Middle frontal gyrus (tissue), 1 donor: ENCODE measurements at regions not wholly inside any gene's neighbourhood (a gene's known extent, or its start where the extent isn't known, plus 50 kb on each side); places are given as distances from the start of the nearest gene placed in this dataset.
"Not testable (repeated sequence)": the region's sequence is repeated elsewhere in the genome, so short reads cannot be mapped to it uniquely, and the experiment has no call there.

ENCODE experiments used
- DNase-seq: peaks from one replicate; pipeline ENCODE4 v3.0.0-alpha.2; 2015; ENCODE audit warnings: low spot score; ENCODE audit errors: extremely low spot score

DNA sequence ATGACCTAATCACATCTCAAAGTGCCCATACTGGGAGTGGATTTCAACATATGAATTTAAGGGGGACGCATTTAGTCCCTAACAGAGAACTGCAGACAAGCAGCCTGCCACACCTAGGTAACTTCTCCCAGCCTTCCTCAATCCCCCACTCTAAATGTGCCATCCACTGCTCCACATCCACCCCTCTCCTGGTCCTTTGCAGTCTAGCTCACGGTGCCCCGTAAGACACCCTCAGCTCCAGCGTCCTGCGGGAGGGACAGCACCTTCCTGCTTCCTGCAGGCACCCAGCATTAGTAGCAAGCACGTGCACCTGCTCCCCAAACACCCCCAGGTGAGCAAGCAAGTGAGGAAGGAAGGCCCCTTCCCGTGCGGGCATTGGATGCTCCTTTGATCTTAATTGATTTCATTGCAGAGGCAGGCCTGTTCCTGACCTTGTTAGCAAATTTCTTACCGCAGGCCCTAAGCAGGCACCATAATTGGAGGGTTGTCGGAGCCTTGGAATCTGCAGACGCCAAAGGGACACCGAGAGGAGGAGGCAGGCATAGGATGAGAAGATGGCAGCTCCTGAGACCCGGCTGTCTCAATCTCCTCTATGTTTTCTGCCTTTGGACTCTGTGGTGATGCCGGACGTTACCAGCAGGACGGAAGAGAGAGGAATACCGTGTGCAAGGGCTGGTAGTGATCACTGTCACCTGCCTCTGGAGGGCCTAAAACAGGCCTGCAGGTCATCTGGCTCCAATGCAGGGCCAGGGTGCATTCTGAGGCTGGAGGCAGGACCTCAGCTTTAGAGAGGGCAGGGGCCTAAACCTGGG is 75.8 kb upstream of the CHST15 start:
- no peak for DNase-seq

GRCh38 chr10:124168581-124168980 is 75.2 kb upstream of the CHST15 start:
- DNase-seq = no peak

DNA sequence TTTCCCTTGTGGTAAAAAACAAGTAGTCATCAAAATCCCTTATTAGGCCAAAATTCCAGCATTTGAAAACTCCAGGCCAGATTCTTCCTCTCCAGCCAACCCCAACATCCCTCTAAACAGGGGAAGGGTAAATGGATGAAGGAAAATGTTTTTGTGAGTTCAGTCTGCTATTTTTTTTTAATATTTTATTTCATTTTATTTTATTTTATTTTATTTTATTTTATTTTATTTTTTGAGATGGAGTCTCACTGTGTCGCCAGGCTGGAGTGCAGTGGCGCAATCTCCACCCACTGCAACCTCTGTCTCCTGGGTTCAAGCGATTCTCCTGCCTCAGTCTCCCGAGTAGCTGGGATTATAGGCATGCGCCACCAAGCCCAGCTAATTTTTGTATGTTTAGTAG is 74.5 kb upstream of the CHST15 start:
- not testable (repeated sequence) for DNase-seq

DNA sequence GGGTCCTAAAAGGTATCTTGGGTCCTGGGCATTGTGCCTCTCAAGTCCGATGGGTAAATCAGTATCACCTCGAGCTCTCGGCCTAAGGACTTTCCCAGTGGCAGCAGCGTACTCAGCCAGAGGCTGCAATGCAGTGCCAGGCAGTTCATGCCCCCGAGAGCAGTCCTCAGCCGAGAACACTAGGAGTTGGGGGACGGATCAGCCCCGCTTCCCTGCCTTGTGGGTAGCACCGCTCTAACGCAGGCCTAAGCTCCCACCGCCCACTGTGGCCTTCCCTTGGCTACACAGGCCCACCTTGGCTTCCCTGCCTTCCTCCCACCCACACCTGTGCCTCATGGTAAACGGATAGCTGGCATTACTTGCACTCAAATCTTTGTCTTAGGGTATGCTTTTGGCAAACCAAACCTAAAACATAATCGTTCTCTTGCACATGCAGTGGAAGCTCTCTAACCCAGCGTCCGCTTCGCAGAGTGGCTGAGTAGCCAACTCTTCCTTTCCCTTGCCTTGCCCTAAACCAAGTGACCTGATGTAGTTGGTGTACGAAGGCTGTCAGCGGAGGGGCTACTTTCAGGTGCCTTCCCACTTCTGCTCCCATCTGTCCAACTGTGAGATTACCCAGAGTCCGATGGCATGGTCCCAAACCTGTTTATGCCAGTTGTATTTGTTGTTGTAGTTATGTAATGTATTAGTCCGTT is 73.2 kb upstream of the CHST15 start:
- DNase-seq = no peak

- no peak for DNase-seq
Measured at GRCh38 chr10:124165827-124166226, 72.4 kb upstream of the CHST15 start.

- DNase-seq = no peak
Measured at GRCh38 chr10:124165311-124165710, 71.9 kb upstream of the CHST15 start.

GRCh38 chr10:124164264-124164663 is 70.9 kb upstream of the CHST15 start:
- DNase-seq = no peak

DNA sequence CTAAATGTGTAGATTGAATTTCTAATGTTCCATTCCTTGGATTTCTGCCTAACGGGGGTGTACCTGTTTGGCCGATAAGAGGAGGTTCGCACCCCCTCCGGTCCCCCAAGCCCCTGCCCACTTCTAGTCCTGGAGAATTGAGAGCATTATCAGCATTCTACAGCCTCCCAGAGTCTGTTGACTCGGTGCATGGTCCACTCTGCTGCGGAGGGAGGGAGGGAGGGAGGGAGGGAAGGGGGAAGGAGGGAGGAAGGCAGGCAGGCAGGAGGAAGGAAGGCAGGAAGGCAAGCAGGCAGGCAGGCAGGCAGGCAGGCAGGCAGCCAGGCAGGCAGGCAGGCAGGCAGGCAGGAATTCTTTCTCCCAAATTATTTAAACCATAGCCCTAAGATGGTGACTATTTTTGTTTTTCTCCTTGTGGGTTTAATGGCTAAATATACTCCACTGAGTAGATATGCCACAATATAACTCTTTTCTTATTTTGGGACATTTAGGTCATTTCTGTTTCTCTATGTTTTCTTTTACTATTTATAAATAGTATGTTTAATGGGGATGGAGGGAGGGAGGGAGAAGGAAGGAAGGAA is 69.5 kb upstream of the CHST15 start:
- no peak for DNase-seq

- DNase-seq = no peak
Measured at GRCh38 chr10:124162136-124162535, 68.7 kb upstream of the CHST15 start.

DNA sequence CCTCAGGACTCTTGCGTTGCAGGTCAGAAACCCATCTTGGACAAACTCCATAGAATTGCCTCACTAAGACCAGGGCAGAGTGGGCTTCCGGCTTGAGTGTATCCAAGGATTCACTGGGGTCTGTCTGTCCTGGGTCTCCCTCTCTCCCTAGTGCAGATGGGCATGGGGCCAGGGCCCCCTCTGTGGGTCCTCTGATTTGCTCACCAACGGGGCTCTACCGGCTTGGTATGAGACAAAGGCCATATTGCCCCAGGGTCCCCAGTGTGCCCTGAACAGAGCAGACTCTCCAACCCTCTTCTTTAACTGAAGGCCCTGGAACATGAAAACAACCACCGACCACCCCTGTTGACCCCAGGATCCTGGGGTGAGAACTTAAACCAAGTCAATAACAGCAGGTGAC is 68.2 kb upstream of the CHST15 start:
- no peak for DNase-seq

DNA sequence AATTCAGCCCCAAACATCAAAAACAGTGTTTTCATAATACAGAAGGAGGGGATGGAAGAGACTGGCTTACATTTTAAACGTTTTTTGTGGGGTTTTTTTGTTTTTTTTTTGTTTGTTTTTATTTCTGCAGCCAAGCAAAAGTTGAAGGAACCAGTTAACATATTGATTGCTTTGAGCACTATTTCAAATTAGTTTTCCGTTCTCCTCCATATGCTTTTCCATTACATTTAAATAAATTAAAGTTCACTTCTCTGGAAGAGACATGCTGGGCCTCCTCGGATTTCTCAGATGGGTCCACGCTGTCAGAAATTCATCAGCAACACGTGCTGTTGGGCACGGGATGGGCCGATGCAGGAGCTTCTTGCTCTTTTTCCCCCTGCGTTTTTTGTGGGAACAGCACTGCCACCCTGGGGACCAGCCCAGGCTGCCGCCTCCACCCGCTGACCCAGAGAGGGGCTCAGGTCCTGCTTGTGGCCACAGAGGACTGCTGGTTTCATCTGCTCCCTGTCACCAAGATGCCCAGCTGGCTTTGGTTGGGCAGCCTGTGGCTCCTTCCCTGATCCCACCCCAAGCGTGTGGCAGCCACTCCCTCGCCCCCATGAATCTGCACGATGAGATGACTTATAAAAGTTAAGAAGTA is 67.7 kb upstream of the CHST15 start:
- no peak for DNase-seq

DNA sequence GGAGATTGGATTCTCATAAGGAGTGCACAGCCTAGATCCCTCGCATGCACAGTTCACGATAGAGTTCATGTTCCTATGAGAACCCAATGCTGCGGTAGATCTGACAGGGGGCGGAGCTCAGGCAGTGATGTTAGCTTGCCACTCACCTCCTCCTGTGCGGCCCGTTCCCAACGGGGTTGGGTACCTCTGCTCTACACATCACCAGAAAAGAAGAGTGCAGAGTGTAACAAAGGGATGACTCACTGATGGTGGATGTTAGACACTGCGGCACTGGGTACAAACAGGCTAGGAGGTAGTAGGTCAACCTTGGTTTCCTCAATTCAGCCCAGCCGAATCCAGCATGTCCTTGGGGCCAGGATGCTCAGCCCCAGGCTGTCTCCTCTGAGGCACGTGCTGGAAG is 66.8 kb upstream of the CHST15 start:
- DNase-seq = no peak

GRCh38 chr10:124159153-124159552 is 65.8 kb upstream of the CHST15 start:
- no peak for DNase-seq

GRCh38 chr10:124158592-124158991 is 65.2 kb upstream of the CHST15 start:
- no peak for DNase-seq

DNA sequence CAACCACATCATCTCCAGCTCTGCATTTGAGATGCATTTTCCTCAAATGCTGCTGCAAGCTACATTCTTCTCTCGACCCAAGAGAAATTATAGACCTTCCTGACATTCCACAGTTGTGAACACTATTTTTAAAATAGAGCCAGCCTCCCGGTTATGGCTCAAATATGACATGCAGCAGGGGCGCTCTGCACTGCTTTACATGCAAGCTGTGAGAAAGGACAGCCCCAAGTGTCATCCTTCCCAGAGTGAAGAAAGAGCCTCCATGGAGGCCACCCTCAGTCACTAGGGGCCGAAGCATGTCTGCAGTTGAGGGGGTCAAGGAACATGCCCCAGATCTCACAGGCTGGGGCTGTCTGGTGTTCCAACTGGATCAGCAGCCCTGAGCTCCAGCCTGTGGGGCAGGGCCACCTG is 63.9 kb upstream of the CHST15 start:
- no peak for DNase-seq

DNA sequence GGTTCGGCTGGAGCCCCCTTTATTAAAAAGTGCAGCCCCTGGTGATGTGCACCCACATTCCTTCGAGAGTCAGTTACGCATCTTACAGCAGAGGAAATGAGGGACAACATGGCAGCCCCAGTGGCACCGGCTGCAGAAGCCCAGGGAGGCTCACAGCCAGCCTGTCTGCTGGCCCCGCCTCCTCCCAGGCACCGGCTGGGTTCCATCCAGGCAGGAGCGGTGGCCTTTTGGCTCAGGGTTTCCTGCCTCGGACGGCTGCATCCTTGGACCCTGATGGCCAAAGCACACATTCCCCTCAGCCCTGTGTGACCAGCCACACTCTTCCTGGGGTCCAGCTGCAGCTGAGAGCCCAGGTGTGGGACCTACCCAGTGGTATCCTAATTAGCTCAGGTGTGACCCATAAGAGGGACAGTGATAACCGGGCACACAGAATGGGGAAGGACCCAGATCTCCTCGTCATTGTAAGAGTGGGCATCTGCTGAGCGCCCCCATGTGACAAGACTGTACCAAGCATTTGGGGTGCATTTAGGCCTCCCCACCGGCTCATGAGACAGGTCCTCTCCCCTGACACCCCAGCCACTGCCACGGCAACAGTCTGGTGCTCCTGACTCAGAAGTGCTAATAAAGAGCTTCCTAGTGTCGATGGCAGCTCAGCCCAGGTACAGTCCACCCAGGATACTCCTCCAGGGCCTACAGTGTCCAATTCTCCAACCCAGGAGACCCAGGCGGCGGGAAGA is 63.3 kb upstream of the CHST15 start:
- DNase-seq = no peak

DNA sequence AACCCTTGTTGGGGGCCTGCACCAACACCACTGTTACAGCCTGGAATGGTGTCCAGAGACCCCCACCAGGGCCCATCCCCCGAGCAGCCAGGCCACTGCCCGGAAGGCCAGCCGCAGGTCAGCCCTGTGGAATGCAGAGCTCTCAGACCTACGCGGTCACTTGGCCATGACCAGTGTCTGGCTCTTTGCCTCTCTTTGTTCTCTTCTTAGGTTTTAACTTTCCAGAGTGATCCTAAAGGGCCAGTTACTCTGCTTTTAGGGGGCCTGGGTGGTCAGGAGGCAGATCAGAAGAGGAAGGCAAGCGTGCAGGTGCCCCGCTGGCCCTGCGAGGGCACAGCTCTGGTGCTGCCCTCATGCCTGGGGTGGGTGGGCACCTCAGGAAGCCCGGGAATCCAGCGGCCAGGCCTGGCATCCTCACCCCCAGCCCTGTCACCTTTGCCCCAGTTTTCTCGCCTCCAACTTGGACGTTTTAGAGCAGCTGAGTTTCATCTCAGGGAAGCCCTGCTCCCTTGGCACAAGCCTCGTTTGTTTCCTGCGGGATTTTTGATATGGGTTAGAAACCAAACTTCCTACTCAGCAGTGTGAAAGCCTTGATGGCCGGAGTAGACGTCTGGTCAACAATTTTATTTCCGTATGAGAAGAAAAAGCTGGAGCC is 62.5 kb upstream of the CHST15 start:
- no peak for DNase-seq

DNA sequence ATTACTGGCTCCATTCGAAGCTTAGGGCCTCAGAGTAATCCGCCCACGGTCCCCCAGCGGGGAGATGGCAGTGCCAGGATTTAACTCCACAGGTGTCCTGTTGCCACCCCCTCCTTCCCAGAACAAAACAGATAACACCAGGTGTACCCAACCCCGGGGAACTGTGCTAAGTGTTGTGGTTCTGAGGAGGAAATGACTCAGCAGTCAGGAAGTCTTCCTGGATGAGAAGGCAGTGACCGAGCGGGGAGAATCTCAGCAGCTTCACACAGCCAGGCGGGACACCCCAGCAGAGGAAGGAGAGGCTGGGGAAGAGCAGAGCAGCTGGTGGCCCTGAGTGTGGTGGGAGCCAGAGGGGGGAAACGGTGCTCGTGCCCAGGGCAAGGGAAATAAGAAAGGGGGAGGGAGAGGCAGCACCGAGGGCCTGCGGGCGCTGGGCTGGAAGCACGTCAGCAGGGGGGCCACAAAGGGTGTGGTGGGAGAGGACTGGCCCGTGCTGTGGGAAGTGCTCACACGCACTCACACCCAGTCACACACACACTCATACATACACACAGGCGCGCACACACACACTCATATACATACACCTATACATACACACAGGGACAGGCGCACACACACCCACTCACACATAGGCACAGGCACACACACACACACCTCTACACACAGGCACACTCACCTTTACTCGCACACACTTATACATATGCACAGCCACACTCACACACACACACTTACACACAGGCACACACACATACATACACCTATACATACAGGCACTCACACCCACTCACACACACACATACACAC is 59.8 kb upstream of the CHST15 start:
- DNase-seq = no peak

GRCh38 chr10:124152139-124153022 is 59.0 kb upstream of the CHST15 start:
- no peak for DNase-seq
